Neuronal stem cell (in vitro differentiated cells): ENCODE measurements at regions not wholly inside any gene's neighbourhood (a gene's known extent, or its start where the extent isn't known, plus 50 kb on each side); places are given as distances from the start of the nearest gene placed in this dataset.

Experiments
- DNase-seq: peaks from one replicate; pipeline ENCODE4 v3.0.0-alpha.2; 2013; ENCODE audit warnings: low spot score
- H2AFZ ChIP-seq: one replicate; pipeline ENCODE4 v1.6.1; 2013; ENCODE audit warnings: mild to moderate bottlenecking, low read length, inconsistent platforms
- H2AK5ac ChIP-seq: 2 replicates; pipeline ENCODE4 v1.6.1; 2013; ENCODE audit warnings: low read depth, mild to moderate bottlenecking, inconsistent platforms, low read length, moderate library complexity, mixed read lengths
- H2BK120ac ChIP-seq: 2 replicates; pipeline ENCODE4 v1.6.1; 2013; ENCODE audit warnings: low read depth, mild to moderate bottlenecking, inconsistent platforms, low read length, moderate library complexity, mixed read lengths
- H2BK12ac ChIP-seq: one replicate; pipeline ENCODE4 v1.6.1; 2013; ENCODE audit warnings: low read length, inconsistent platforms
- H2BK15ac ChIP-seq: 2 replicates; pipeline ENCODE4 v1.6.1; 2013; ENCODE audit warnings: mild to moderate bottlenecking, low read length, inconsistent platforms, mixed read lengths
- H2BK5ac ChIP-seq: one replicate; pipeline ENCODE4 v1.6.1; 2013; ENCODE audit warnings: inconsistent platforms, mild to moderate bottlenecking, low read length, moderate library complexity
- H3K14ac ChIP-seq: one replicate; pipeline ENCODE4 v1.6.1; 2013; ENCODE audit warnings: low read length, inconsistent platforms
- H3K18ac ChIP-seq: 2 replicates; pipeline ENCODE4 v1.6.1; 2013; ENCODE audit warnings: low read length, inconsistent platforms
- H3K23ac ChIP-seq: 2 replicates; pipeline ENCODE4 v1.6.1; 2013; ENCODE audit warnings: low read depth, mild to moderate bottlenecking, mixed read lengths, low read length, inconsistent platforms; ENCODE audit not compliant: poor library complexity
- H3K27ac ChIP-seq: replicated peaks from 3 replicates; pipeline ENCODE4 v1.5.1; 2013; ENCODE audit warnings: low read length, inconsistent platforms
- H3K27me3 ChIP-seq, 3 experiments: 2 replicates each; pipeline ENCODE4 v1.6.1; 2013; ENCODE audit warnings: low read length in 3 of 3, mild to moderate bottlenecking in 2 of 3, inconsistent platforms in 1 of 3, low read depth in 1 of 3, mixed read lengths in 1 of 3, moderate library complexity in 1 of 3; ENCODE audit not compliant: control insufficient read depth in 3 of 3, insufficient read depth in 3 of 3
- H3K36me3 ChIP-seq, 2 donors: replicated peaks in 1 of 2; 2 replicates each; pipeline ENCODE4 v1.6.1; 2013; ENCODE audit warnings: low read length in 2 of 2; ENCODE audit not compliant: control insufficient read depth in 2 of 2, insufficient read depth in 2 of 2
- H3K4ac ChIP-seq: 2 replicates; pipeline ENCODE4 v1.6.1; 2013; ENCODE audit warnings: inconsistent platforms, mild to moderate bottlenecking, low read length, moderate library complexity
- H3K4me1 ChIP-seq, 2 donors: 1 replicate in 1 of 2; 2 replicates in 1 of 2; pipeline ENCODE4 v1.6.1; 2013; ENCODE audit warnings: low read length in 2 of 2, low read depth in 1 of 2; ENCODE audit not compliant: control insufficient read depth in 2 of 2, insufficient read depth in 1 of 2
- H3K4me2 ChIP-seq: one replicate; pipeline ENCODE4 v1.6.1; 2013; ENCODE audit warnings: mild to moderate bottlenecking, low read length, inconsistent platforms; ENCODE audit not compliant: insufficient read depth, poor library complexity, severe bottlenecking
- H3K4me3 ChIP-seq, 2 donors: 2 replicates each; pipeline ENCODE4 v1.5.1; 2013; ENCODE audit warnings: low read length in 2 of 2, mild to moderate bottlenecking in 2 of 2, inconsistent platforms in 1 of 2, moderate library complexity in 1 of 2
- H3K79me1 ChIP-seq: one replicate; pipeline ENCODE4 v1.6.1; 2013; ENCODE audit warnings: low read depth, mild to moderate bottlenecking, inconsistent platforms, low read length, moderate library complexity
- H3K9ac ChIP-seq: one replicate; pipeline ENCODE4 v1.6.1; 2013; ENCODE audit warnings: mild to moderate bottlenecking, low read depth, low read length, inconsistent platforms; ENCODE audit not compliant: poor library complexity
- H3K9me3 ChIP-seq, 2 donors: replicated peaks in 1 of 2; 2 replicates each; pipeline versions ENCODE3 to v1.6.1; 2013; ENCODE audit warnings: low read length in 2 of 2, mild to moderate bottlenecking in 2 of 2, inconsistent platforms in 1 of 2, low read depth in 1 of 2, mixed read lengths in 1 of 2, moderate library complexity in 1 of 2; ENCODE audit not compliant: control insufficient read depth in 2 of 2, insufficient read depth in 1 of 2
- H4K8ac ChIP-seq: one replicate; pipeline ENCODE4 v1.6.1; 2013; ENCODE audit warnings: low read depth, mild to moderate bottlenecking, inconsistent platforms, low read length, moderate library complexity
- H4K91ac ChIP-seq: one replicate; pipeline ENCODE4 v1.6.1; 2013; ENCODE audit warnings: low read length, low read depth, mild to moderate bottlenecking, inconsistent platforms; ENCODE audit not compliant: poor library complexity
- WGBS, 2 donors: extraction: QIAGEN DNeasy Blood & Tissue Kit; methylation state at CpG; one replicate each; pipeline ENCODE4 v1.1.7; 2013; ENCODE audit warnings: missing lambda C conversion rate in 2 of 2, mixed read lengths in 1 of 2; ENCODE audit not compliant: insufficient read length in 2 of 2, insufficient replicate concordance in 1 of 2; ENCODE audit errors: extremely low coverage in 2 of 2; 5-methylcytosine and 5-hydroxymethylcytosine counted together

- Histone ChIP-seq H3K27me3 (no peaks in the 10 kb centered on the region), H3K4ac (no peak overlapping the region), H3K4me3 (no peak overlapping the region), H2BK15ac (no peak overlapping the region), H3K79me1 (no peaks in the 10 kb centered on the region), H2BK120ac (no peak overlapping the region), H3K27ac (no peak overlapping the region), H3K9me3 (no peaks in the 10 kb centered on the region), H4K91ac (no peak overlapping the region), H3K4me1 (no peaks in the 10 kb centered on the region), H2AFZ (no peak overlapping the region), H3K23ac (no peak overlapping the region), H3K36me3 (no peaks in the 10 kb centered on the region), H2BK5ac (no peak overlapping the region), H3K4me2 (no peak overlapping the region), H2BK12ac (no peak overlapping the region), H2AK5ac (no peak overlapping the region), H3K14ac (no peak overlapping the region), H4K8ac (no peak overlapping the region), H3K18ac (no peak overlapping the region), H3K9ac (no peak overlapping the region)
- no CpG with 5 or more reads among the region's 3 CpGs for WGBS, 2 donors
- DNase-seq, result no peak
Measured at GRCh38 chr10:4035599-4035945, 250.6 kb upstream of the KLF6 start.

GRCh38 chr10:4034907-4035598 lies 250.0 kb upstream of the KLF6 start:
- H3K14ac ChIP-seq, result no peak overlapping the region
- H2BK120ac ChIP-seq, result no peak overlapping the region
- DNase-seq, result no peak
- no peak overlapping the region for H2BK15ac ChIP-seq
- no peak overlapping the region for H4K8ac ChIP-seq
- no peak overlapping the region for H3K4ac ChIP-seq
- no peak overlapping the region for H3K27ac ChIP-seq
- no peak overlapping the region for H4K91ac ChIP-seq
- no peak overlapping the region for H3K4me3 ChIP-seq
- H3K4me2 ChIP-seq, result no peak overlapping the region
- WGBS, 2 donors, result no CpG with 5 or more reads among the region's 15 CpGs
- no peak overlapping the region for H3K9ac ChIP-seq
- H3K23ac ChIP-seq, result no peak overlapping the region
- H3K27me3 ChIP-seq, result no peaks in the 10 kb centered on the region
- no peaks in the 10 kb centered on the region for H3K36me3 ChIP-seq
- no peak overlapping the region for H2BK5ac ChIP-seq
- no peak overlapping the region for H3K18ac ChIP-seq
- H3K79me1 ChIP-seq, result no peaks in the 10 kb centered on the region
- peak overlapping the region; percentile 33 for H2AFZ ChIP-seq
- no peak overlapping the region for H2AK5ac ChIP-seq
- H2BK12ac ChIP-seq, result no peak overlapping the region
- no peaks in the 10 kb centered on the region for H3K4me1 ChIP-seq
- no peaks in the 10 kb centered on the region for H3K9me3 ChIP-seq

GRCh38 chr10:4033341-4033896 lies 248.4 kb upstream of the KLF6 start:
- no peaks in the 10 kb centered on the region for H3K36me3 ChIP-seq

GRCh38 chr10:4029866-4030265 lies 244.9 kb upstream of the KLF6 start:
- H3K9ac ChIP-seq, result no peak overlapping the region
- H2AK5ac ChIP-seq, result no peak overlapping the region
- H3K27me3 ChIP-seq, result no peaks in the 10 kb centered on the region
- no peak overlapping the region for H2AFZ ChIP-seq
- no CpG with 5 or more reads among the region's 8 CpGs for WGBS, 2 donors
- H3K14ac ChIP-seq, result no peak overlapping the region
- no peak overlapping the region for H2BK5ac ChIP-seq
- H3K4me3 ChIP-seq, result no peak overlapping the region
- peaks cover 0 to 2% of the 10 kb centered on the region in 2 donors for H3K4me1 ChIP-seq
- H3K18ac ChIP-seq, result peak overlapping the region; percentile 70
- no peak overlapping the region for H3K4ac ChIP-seq
- no peak overlapping the region for H3K4me2 ChIP-seq
- H3K23ac ChIP-seq, result no peak overlapping the region
- no peak overlapping the region for H2BK120ac ChIP-seq
- H2BK12ac ChIP-seq, result no peak overlapping the region
- H2BK15ac ChIP-seq, result no peak overlapping the region
- DNase-seq, result no peak
- no peaks in the 10 kb centered on the region for H3K9me3 ChIP-seq
- H3K27ac ChIP-seq, result no peak overlapping the region
- no peaks in the 10 kb centered on the region for H3K79me1 ChIP-seq
- no peaks in the 10 kb centered on the region for H3K36me3 ChIP-seq
- H4K91ac ChIP-seq, result no peak overlapping the region
- no peak overlapping the region for H4K8ac ChIP-seq

More at GRCh38 chr10:4033341-4033896, 248.4 kb upstream of the KLF6 start:
- Histone ChIP-seq H4K8ac (no peak overlapping the region), H3K4ac (no peak overlapping the region), H2AK5ac (no peak overlapping the region), H2BK5ac (no peak overlapping the region), H3K4me1 (peaks cover 0 to 2% of the 10 kb centered on the region in 2 donors), H3K23ac (no peak overlapping the region), H3K4me2 (no peak overlapping the region), H4K91ac (no peak overlapping the region), H3K14ac (no peak overlapping the region), H2BK15ac (no peak overlapping the region), H3K18ac (no peak overlapping the region), H3K9ac (no peak overlapping the region), H2BK120ac (no peak overlapping the region), H3K27me3 (no peaks in the 10 kb centered on the region), H3K79me1 (no peaks in the 10 kb centered on the region), H3K9me3 (no peaks in the 10 kb centered on the region), H2BK12ac (no peak overlapping the region), H2AFZ (no peak overlapping the region), H3K4me3 (no peak overlapping the region), H3K27ac (no peak overlapping the region)
- DNase-seq, result no peak
- no CpG with 5 or more reads among the region's 8 CpGs for WGBS, 2 donors
